SK-N-MC (cell line): ENCODE measurements at regions not wholly inside any gene's neighbourhood (a gene's known extent, or its start where the extent isn't known, plus 50 kb on each side); places are given as distances from the start of the nearest gene placed in this dataset.

Experiments
- EZH2 ChIP-seq: fragments of 200-600 bp; sonication (generic); IDR thresholded peaks from one replicate; pipeline ENCODE4 v1.6.1; 2017; ENCODE audit warnings: antibody characterized with exemption
- FOXP2 ChIP-seq: optimal IDR thresholded peaks from 2 replicates; pipeline ENCODE3; 2011; ENCODE audit warnings: mild to moderate bottlenecking, moderate library complexity; ENCODE audit not compliant: insufficient read depth; ENCODE audit errors: extremely low read length, control extremely low read depth
- POLR2AphosphoS5 ChIP-seq: IDR thresholded peaks from 2 replicates; pipeline ENCODE4 v1.6.1; 2012; ENCODE audit warnings: mild to moderate bottlenecking, low read depth, low read length, borderline replicate concordance

DNA sequence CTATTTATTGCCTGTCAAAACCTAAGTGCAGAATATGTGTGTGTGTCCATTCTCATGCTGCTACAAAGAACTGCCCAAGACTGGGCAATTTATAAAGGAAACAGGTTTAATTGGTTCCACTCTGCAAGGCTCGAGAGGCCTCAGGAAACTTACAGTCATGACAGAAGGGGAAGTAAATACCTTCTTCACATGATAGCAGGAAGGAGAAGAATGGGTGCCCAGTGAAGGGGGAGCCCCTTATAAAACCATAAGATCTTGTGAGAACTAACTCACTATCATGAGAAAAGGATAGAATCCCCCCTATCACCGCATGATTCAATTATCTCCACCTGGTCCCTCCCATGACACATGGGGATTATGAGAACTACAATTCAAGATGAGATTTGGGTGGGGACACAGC, 300.7 kb upstream of the SNX7 start:
- TF ChIP-seq EZH2: no peak
- no peak for TF ChIP-seq POLR2AphosphoS5
- no peak for TF ChIP-seq FOXP2
